Smooth muscle cell (in vitro differentiated cells): ENCODE measurements at regions not wholly inside any gene's neighbourhood (a gene's known extent, or its start where the extent isn't known, plus 50 kb on each side); places are given as distances from the start of the nearest gene placed in this dataset.

Experiments used
- DNase-seq: peaks from one replicate; lab custom pipeline; 2025; ENCODE audit not compliant: unreplicated experiment; lab: John Stamatoyannopoulos, UW
- H2AFZ ChIP-seq: fragments of 200-600 bp; sonication (generic); 2 replicates; pipeline ENCODE4 v1.6.0; 2016; ENCODE audit warnings: antibody characterized with exemption, low read depth, mild to moderate bottlenecking
- H3F3A ChIP-seq: fragments of 200-600 bp; sonication (generic); 2 replicates; pipeline ENCODE4 v1.6.0; 2017; ENCODE audit warnings: antibody characterized with exemption, low read depth
- H3K27ac ChIP-seq: fragments of 200-600 bp; sonication (generic); 2 replicates; pipeline ENCODE4 v1.5.1; 2016; ENCODE audit warnings: low read depth, mild to moderate bottlenecking
- H3K27me3 ChIP-seq: fragments of 200-600 bp; sonication (generic); 2 replicates; pipeline ENCODE4 v1.6.1; 2016; ENCODE audit warnings: low read depth, mild to moderate bottlenecking
- H3K36me3 ChIP-seq: fragments of 200-600 bp; sonication (generic); 2 replicates; pipeline ENCODE4 v1.5.1; 2016; ENCODE audit warnings: low read depth
- H3K4me1 ChIP-seq: fragments of 200-600 bp; sonication (generic); 2 replicates; pipeline ENCODE4 v1.5.1; 2016; ENCODE audit warnings: low read depth
- H3K4me2 ChIP-seq: fragments of 200-600 bp; sonication (generic); 2 replicates; pipeline ENCODE4 v1.6.0; 2016; ENCODE audit warnings: mild to moderate bottlenecking
- H3K4me3 ChIP-seq: fragments of 200-600 bp; sonication (generic); 2 replicates; pipeline ENCODE4 v1.5.1; 2016; ENCODE audit warnings: mild to moderate bottlenecking
- H3K79me2 ChIP-seq: fragments of 200-600 bp; sonication (generic); 2 replicates; pipeline ENCODE4 v1.6.0; 2016; ENCODE audit warnings: low read depth, mild to moderate bottlenecking
- H3K9ac ChIP-seq: fragments of 200-600 bp; sonication (generic); 2 replicates; pipeline ENCODE4 v1.6.0; 2016; ENCODE audit warnings: low read depth
- H3K9me3 ChIP-seq: fragments of 200-600 bp; sonication (generic); replicated peaks from 2 replicates; pipeline ENCODE4 v1.5.1; 2016; ENCODE audit warnings: low read depth
- H4K20me1 ChIP-seq: fragments of 200-600 bp; sonication (generic); 2 replicates; pipeline ENCODE4 v1.6.0; 2016; ENCODE audit warnings: low read depth
- WGBS: methylation state at CpG from one replicate; pipeline ENCODE4 v1.1.7; 2016; ENCODE audit warnings: low lambda C conversion rate; 5-methylcytosine and 5-hydroxymethylcytosine counted together
- TF ChIP-seq, protein P1 (sequence below): fragments of 200-600 bp; sonication (generic); IDR thresholded peaks from 2 replicates; pipeline ENCODE4 v1.5.1; 2017; ENCODE audit warnings: borderline replicate concordance, mild to moderate bottlenecking, antibody characterized with exemption; ENCODE audit not compliant: insufficient read depth, poor library complexity, severe bottlenecking

DNA sequence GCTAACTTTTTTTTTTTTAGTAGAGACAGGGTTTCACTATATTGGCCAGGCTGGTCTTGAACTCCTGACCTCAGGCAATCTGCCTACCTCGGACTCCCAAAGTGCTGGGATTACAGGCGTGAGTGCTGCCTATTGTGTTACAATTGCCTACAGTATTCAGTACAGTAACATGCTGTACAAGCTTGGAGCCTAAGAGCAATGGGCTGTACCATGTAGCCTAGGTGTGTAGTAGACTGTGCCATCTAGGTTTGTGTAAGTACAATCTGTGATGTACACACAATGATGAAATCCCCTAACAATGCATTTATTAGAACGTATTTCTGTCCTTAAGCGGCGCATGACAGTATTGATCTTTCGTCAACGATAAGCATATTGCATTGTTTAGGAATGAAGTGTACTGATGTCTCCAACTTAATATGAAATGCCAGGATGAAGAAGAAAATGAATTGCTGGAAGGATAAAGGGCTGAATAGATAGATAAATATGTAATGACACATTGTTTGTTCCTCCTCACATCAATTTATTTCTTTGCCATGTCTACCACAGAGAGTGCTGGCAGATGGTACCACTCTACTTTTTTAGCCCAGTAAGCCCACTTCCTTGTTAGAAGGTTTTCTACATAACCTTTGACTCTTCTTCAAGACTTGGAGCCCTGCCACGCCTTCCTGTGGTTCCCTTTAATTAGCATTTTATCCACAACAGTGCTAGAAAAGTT is 467.5 kb downstream of the VRK1 start:
- WGBS = 95% methylated on average over 8 of the region's 8 CpGs
- Histone ChIP-seq H3K9me3 (no peaks in the 10 kb centered on the region), H3K27me3 (no peaks in the 10 kb centered on the region), H3K27ac (no peak overlapping the region), H3K4me1 (peaks cover 13% of the 10 kb centered on the region), H3F3A (no peaks in the 10 kb centered on the region), H3K36me3 (no peaks in the 10 kb centered on the region), H3K9ac (no peak overlapping the region), H3K4me3 (no peak overlapping the region), H3K4me2 (no peak overlapping the region), H2AFZ (no peak overlapping the region), H3K79me2 (no peaks in the 10 kb centered on the region), H4K20me1 (no peaks in the 10 kb centered on the region)
- DNase-seq = no peak
- TF ChIP-seq, protein P1, sequence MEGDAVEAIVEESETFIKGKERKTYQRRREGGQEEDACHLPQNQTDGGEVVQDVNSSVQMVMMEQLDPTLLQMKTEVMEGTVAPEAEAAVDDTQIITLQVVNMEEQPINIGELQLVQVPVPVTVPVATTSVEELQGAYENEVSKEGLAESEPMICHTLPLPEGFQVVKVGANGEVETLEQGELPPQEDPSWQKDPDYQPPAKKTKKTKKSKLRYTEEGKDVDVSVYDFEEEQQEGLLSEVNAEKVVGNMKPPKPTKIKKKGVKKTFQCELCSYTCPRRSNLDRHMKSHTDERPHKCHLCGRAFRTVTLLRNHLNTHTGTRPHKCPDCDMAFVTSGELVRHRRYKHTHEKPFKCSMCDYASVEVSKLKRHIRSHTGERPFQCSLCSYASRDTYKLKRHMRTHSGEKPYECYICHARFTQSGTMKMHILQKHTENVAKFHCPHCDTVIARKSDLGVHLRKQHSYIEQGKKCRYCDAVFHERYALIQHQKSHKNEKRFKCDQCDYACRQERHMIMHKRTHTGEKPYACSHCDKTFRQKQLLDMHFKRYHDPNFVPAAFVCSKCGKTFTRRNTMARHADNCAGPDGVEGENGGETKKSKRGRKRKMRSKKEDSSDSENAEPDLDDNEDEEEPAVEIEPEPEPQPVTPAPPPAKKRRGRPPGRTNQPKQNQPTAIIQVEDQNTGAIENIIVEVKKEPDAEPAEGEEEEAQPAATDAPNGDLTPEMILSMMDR = no peak

DNA sequence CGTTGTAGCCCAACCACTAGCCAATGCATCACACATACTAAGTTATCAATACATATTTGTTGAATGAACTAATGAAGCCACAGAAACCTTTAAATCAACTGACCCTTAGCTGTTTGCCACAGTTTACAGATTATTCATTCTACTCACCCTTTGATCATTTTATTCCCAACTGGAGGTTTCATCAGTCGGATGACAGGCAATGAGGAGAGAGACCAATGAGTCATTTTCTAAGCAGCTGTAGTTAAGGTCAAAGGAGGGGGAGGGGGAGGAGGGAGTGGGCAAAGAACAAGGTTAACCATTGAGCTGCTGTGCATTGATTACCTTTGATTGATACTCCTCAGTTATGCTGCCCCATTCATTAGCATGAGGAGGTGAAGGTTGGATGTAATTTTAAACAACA is 469.5 kb downstream of the VRK1 start:
- H3K9ac ChIP-seq = no peak overlapping the region
- no peaks in the 10 kb centered on the region for H3K27me3 ChIP-seq
- no peaks in the 10 kb centered on the region for H4K20me1 ChIP-seq
- no peaks in the 10 kb centered on the region for H3F3A ChIP-seq
- peak overlapping the region; percentile 60 for H3K4me2 ChIP-seq
- DNase-seq = no peak
- no peaks in the 10 kb centered on the region for H3K9me3 ChIP-seq
- TF ChIP-seq, protein P1 = no peak
- H3K4me3 ChIP-seq = no peak overlapping the region
- no peak overlapping the region for H2AFZ ChIP-seq
- H3K4me1 ChIP-seq = peaks cover 13% of the 10 kb centered on the region
- 5% methylated on average over 2 of the region's 2 CpGs for WGBS
- H3K79me2 ChIP-seq = no peaks in the 10 kb centered on the region
- H3K27ac ChIP-seq = peak overlapping the region; percentile 67
- H3K36me3 ChIP-seq = no peaks in the 10 kb centered on the region

DNA sequence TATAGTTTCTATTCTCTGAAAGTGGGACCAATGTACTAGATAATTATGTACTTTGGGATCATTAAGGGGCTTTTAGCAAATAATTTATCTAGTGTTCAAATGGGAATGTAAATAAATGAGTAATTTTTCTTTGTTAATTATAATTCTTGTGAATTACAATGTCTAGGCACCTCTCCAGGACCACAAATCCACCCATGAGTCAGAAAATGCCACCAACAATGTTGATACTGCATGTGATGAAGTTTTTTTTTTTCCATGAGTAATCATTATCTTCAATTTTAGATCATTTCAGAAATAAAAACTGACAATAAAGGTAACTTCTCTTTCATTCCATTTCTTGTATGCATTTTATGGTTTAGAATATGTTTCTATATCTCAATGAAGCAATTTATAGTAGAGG is 470.3 kb downstream of the VRK1 start:
- H3K4me1 ChIP-seq = peaks cover 13% of the 10 kb centered on the region
- H3K9ac ChIP-seq = no peak overlapping the region
- no peaks in the 10 kb centered on the region for H3K79me2 ChIP-seq
- H2AFZ ChIP-seq = no peak overlapping the region
- H3K4me2 ChIP-seq = peak overlapping the region; percentile 60
- no peaks in the 10 kb centered on the region for H3F3A ChIP-seq
- H3K4me3 ChIP-seq = no peak overlapping the region
- no peaks in the 10 kb centered on the region for H3K9me3 ChIP-seq
- no peaks in the 10 kb centered on the region for H3K36me3 ChIP-seq
- no peak for DNase-seq
- TF ChIP-seq, protein P1 = no peak
- peak overlapping the region; percentile 67 for H3K27ac ChIP-seq
- no peaks in the 10 kb centered on the region for H4K20me1 ChIP-seq
- no peaks in the 10 kb centered on the region for H3K27me3 ChIP-seq

DNA sequence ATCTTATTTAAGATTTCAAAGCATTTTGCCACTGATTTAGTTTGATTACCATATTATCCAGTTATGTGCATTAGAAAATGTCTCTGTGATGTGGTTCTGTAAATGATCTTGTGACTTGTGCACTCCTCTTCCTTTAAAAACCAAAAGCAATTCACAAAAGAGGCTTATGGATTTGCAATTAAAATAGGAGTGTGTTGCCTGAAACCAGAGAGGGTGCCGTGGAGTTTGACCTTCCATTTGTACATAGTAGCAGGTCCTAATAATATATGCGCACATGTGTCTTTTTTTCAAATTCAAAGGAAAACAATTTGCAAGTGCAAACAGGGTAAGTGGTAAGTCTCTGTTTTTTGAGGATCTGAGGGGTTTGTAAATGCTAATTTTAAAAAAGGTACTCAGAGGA is 470.9 kb downstream of the VRK1 start:
- Histone ChIP-seq H3F3A (no peaks in the 10 kb centered on the region), H2AFZ (no peak overlapping the region), H3K79me2 (no peaks in the 10 kb centered on the region), H3K9ac (no peak overlapping the region), H3K4me2 (peak overlapping the region; percentile 60), H4K20me1 (no peaks in the 10 kb centered on the region), H3K27ac (peak overlapping the region; percentile 33), H3K9me3 (no peaks in the 10 kb centered on the region), H3K27me3 (no peaks in the 10 kb centered on the region), H3K36me3 (no peaks in the 10 kb centered on the region), H3K4me1 (peaks cover 13% of the 10 kb centered on the region), H3K4me3 (no peak overlapping the region)
- no peak for DNase-seq
- WGBS = 66% methylated on average over 2 of the region's 2 CpGs
- TF ChIP-seq, protein P1 = no peak
